GM12891 (cell line): ENCODE measurements at regions not wholly inside any gene's neighbourhood (a gene's known extent, or its start where the extent isn't known, plus 50 kb on each side); places are given as distances from the start of the nearest gene placed in this dataset.

ENCODE experiments used
- DNase-seq: peaks from one replicate; pipeline ENCODE4 v3.0.0; 2011; ENCODE audit warnings: low spot score; ENCODE audit not compliant: insufficient read length
- FAIRE-seq: peaks from 2 replicates; lab custom pipeline; 2011; peaks lifted over from hg19 to GRCh38; lab: Jason Lieb, UNC
- PAX5 ChIP-seq: IDR thresholded peaks from 2 replicates; pipeline ENCODE4 v1.6.1; 2011; ENCODE audit warnings: low read length, moderate library complexity, mild to moderate bottlenecking; ENCODE audit not compliant: insufficient read depth, severe bottlenecking
- POLR2A ChIP-seq: IDR thresholded peaks from 2 replicates; pipeline ENCODE4 v1.6.1; 2011; ENCODE audit warnings: low read depth, low read length, control low read depth
- POLR2AphosphoS5 ChIP-seq: IDR thresholded peaks from 2 replicates; pipeline ENCODE4 v1.6.1; 2011; ENCODE audit warnings: low read depth, low read length, control low read depth
- POU2F2 ChIP-seq: IDR thresholded peaks from 2 replicates; pipeline ENCODE4 v1.6.1; 2011; ENCODE audit warnings: low read depth, mild to moderate bottlenecking, control low read depth, low read length, moderate library complexity
- SPI1 ChIP-seq: IDR thresholded peaks from 2 replicates; pipeline ENCODE4 v1.6.1; 2011; ENCODE audit warnings: low read depth, low read length, control low read depth
- TAF1 ChIP-seq: IDR thresholded peaks from 2 replicates; pipeline ENCODE4 v1.6.1; 2011; ENCODE audit warnings: low read depth, low read length, control low read depth

DNA sequence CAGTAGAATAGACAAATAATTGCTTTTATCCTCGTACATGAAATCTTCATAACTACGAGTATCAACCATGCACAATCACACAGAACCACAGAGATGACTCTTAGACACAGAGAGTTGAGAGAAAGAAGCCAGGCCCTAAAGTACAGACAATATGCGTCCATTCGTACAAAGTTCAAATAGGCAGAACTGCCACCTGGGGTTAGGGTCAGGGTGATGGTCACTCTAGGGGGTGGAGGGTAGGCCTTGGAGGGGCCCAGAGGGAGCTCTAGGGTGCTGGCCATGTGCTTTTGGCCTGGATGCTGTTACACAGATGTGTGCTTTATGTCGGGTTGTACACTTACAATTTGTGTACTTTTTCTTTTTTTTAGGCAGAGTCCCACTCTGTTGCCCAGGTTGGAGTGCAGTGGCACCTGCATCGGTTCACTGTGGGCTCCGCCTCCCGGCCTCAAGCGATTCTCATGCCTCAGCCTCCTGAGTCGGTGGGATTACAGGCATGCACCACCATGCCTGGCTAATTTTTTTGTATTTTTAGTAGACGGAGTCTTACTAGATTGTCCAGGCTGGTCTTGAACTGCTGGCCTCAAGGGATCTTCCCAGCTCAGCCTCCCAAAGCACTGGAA, 65.9 kb upstream of the KLF13 start:
- DNase-seq (no peak), FAIRE-seq (no peak)
- no peak for TF ChIP-seq POLR2A
- TF ChIP-seq SPI1: no peak
- no peak for TF ChIP-seq POU2F2
- no peak for TF ChIP-seq PAX5
- no peak for TF ChIP-seq POLR2AphosphoS5
- no peak for TF ChIP-seq TAF1

DNA sequence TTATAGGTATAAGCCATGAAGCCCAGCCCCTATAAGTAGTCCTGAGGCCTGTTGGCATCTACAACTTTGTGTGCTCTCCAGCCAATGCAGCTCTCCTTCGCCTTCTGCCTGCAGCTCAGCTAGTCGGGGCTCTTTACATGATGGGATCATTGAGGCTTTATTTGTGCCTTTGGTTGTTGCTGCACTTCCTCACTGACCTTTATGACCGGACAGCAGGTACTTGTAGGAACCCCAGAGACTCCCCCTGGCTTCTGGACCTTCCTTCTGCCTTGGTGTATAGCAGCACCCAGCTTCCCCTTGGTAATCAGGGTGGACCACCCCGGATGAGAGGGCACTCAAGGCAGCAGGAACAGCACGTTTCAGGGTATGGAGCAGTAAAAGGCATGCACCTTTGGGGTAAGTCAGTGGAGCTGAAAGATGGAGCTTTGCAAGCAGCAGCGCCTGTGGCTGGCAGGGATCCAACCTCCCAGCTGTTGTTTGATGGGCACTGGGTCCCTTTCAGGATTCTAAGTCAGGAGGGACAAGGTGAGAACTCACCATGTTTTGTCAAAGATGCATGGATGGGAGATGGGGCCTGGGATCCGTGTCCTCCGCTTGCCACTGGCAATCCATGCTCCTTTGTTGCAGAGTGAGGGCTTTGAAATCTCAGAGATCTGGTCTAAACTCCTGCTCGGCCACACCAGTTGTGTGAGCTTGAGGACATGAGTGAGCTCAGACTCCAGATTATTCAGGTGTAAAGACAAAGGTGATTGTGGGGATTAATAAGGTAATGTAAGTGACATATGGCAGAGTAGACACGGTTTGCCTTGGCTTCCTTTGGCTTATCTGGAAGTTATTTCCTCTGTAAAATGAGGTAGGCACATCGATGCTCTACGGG, 65.1 kb upstream of the KLF13 start:
- peak; percentile 74 for FAIRE-seq
- TF ChIP-seq POLR2AphosphoS5 (no peak), SPI1 (peak; percentile 26; the same call in 1 of the 2 replicates)
- DNase-seq: no peak

DNA sequence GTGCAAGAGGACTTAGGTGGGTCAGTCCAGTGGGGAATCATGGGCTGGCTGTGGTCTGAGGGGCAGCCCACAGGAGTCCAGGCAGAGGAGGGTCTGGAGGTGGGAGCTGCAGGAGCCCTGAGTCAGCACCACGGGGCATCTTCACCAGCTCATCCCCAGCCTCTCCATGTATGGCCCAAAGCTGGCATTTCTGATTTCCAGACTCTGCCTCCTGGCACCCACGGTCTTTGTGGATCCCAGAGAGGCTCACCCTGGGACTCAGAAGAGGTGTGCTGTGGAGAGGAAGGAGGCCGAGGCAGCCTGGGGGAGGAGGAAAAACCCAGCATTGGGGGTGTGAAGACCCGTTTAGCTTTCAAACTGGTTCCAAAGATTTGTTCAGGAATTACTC, 64.5 kb upstream of the KLF13 start:
- no peak for FAIRE-seq

DNA sequence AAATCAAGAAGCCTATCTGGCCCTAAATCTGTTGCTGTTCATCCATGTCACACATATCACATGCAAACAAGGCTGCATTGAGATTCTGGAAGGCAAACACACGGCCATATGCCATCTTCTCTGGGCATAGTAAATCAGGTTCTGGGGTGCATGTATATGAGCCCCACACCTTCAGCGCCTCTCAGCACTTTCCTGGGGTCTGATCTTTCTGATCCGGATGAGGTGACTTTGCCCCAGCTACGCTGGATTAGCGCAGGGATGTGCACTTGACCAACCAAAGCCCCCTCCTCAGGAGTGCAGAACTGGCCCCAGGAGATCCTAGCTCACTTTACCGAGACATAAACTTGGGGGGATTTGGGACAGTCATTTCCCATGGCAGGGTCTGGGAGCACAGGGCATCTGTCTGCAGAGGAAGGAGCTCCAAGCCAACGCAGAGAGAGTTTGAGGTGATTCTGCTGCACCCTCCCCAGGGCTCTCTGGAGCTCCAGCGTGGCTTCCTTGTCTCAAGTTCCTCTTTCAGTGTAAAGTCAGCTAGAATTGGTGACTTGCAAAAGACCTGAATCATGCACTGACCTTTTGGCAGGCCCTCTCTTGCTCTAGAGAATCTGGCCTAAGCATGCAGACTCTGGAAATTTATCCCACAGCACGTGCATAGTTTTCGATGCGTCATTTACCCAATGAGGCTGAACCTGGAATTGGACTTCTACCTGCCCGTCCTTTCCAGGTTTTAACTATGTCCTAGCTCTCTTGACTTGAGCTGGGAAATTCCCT, 63.5 kb upstream of the KLF13 start:
- TF ChIP-seq SPI1 (peak; percentile 76), POU2F2 (no peak), POLR2A (peak; percentile 69)
- DNase-seq (no peak), FAIRE-seq (no peak)

More for the DNA sequence above, 64.5 kb upstream of the KLF13 start:
- no peak for TF ChIP-seq TAF1
- no peak for TF ChIP-seq POLR2A
- no peak for TF ChIP-seq POLR2AphosphoS5
- TF ChIP-seq POU2F2: no peak
- TF ChIP-seq PAX5: no peak
- no peak for TF ChIP-seq SPI1
- DNase-seq: no peak

DNA sequence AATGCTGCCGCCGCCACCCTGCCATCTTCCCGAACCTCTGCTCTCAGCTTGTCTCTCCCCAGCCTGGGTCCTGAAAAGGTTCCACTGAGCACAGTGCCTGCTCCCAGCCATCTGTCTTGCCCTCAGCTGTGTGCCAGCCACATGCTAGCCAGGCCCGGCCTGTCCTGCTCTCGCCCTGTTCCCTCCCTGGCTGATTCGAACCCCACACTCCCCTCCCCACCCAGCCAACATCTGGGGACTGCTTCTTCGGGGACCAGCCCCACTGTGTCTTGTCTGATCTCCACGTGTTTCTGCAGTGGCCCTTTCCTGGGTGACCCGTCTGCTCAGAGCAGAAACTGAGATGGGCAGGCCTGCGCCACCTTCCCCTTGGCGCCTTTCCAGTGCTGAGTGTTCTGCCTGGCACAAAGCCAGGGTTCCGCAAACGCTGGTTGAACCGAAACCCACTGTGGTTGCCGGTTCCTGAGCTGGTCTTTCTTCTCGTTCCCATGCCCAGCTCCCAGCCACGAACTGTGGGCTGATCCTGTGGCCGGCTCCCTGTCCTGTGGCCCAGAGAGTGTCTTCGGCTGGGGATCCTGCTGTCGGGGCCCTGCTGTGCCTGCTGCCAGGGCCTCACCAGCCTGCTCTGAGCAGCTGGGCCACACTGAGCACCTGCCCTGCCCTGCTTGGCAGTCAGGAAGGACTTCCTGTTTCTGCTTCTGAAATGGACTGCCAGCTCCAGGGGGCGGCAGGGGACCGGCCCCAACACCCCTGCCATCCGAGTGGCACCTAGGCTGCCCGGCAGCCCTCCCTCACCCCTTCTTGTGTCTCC, 62.7 kb upstream of the KLF13 start:
- DNase-seq: no peak
- TF ChIP-seq POU2F2 (peak; percentile 54; the same call in 1 of the 2 replicates), TAF1 (no peak), SPI1 (peak; percentile 85), PAX5 (no peak), POLR2A (no peak), POLR2AphosphoS5 (no peak)
- FAIRE-seq: peak; percentile 96

DNA sequence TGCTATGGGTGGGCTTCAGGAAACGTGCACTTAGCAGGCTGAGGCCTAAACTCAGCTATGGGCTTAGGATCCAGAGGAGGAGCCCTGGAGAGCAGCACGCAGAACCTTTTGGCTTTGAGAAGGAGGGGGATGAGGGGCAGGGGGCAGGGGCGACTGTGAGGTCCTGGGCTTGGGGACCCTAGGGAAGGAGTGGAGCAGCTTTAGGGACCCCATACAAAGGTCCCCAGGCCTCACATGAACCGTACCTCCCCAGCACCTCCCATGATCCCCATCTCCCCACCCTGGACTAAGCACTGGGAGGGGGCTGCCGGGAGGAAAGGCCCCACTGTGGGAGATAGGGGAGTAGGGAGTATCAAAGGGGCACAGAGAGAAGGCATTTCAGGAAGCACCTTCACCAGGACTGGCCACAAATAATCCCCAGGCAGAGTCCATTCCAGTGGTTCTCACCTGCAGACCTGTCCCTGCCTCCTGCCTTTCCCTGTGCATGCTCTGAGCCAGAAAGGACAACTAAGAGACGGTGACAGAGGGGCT, 62.0 kb upstream of the KLF13 start:
- TF ChIP-seq TAF1 (no peak), PAX5 (no peak), POU2F2 (no peak), SPI1 (no peak)
- FAIRE-seq (no peak), DNase-seq (no peak)

DNA sequence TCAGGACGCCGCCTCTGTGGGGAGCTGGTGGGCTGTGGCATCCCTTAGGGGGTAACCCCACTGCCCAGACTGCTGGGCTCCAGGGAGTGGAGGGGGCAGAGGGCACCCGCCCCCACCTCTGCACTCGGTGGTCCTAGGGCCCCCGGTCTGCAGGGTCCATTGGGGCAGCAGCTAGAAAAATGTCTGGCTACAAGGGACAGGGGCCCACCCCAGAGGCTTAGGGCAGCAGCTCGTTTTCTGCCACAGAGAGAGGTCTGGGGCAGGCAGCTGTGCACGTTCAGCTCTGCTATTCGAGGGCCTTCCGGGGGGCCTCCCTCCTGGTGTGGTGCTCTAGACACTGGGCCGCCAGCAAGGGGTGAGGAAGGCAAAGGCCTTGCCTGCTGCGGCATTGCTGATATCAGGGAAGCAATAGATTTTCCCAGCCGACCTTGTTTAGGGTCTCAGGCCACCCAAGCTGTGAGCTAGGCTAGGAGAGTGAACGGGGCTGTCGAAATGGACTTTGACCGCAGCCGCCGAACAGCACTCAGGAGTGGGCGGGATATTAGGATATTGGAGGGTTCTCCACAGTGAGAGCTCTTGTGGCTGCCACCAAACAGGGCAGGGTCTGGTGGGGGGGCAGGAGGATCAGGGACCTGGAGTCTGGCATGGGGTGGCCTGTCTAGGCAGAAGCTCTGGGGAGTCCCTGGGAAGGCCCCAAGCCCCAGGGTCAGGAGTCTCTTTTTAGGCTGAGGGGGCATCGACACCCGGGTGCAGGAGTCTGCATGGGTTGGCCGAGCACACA, 61.4 kb upstream of the KLF13 start:
- no peak for FAIRE-seq

DNA sequence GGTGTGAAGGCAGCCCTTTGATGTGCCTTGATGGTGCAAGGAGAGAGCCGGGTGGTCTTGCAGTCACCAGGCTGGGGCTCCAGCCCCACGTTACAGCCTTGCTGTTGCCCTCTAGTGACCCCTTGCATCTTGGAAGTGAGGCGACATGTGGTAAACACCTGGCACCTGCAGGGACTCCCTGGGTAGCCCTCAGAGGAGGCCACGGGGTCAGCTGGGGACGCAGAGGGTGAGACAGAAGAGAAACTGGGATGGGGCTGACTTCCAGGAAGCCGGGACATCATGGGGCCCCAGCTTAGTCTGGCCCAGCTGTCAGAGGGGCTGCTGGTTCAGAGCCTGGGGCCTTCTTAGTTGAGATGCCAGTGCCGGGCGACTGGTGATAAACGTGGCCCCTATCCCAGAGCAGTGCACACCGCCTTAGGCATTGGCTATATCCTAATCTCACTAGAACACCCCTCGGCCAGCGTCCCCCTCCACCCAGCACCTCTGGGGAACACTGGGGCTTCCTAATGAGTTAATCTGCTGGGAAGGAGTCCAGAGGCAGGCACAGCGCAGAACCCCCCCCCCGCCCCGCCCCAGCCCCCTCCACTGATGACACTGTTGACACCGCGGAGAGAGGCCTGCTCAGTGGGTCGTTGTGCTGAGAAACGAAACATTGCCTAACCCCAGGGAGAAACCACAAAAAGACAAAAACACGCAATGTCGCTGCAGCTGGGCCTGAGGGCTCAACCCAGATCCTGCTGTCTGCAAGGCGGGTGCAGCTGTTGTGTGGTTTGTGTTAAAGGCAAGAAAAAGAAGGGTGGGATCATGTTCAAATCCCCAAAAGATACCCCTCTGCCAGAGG, 60.5 kb upstream of the KLF13 start:
- TF ChIP-seq POU2F2 (0 out of 2 replicates have a peak, but pooled peaks have one; percentile 6), POLR2A (no peak), POLR2AphosphoS5 (peak; percentile 68; the same call in 1 of the 2 replicates), PAX5 (no peak), SPI1 (no peak), TAF1 (no peak)
- DNase-seq: peak; percentile 80
- peak; percentile 96 for FAIRE-seq

More for the DNA sequence above, 61.4 kb upstream of the KLF13 start:
- TF ChIP-seq POU2F2 (no peak), POLR2AphosphoS5 (no peak), SPI1 (no peak), TAF1 (no peak), POLR2A (no peak), PAX5 (no peak)
- DNase-seq: no peak
